GM21529 (cell line): ENCODE measurements at regions not wholly inside any gene's neighbourhood (a gene's known extent, or its start where the extent isn't known, plus 50 kb on each side); places are given as distances from the start of the nearest gene placed in this dataset.

ENCODE experiments used
- ATAC-seq: cut with Tn5 transposase; IDR thresholded peaks from one replicate; pipeline ENCODE4 v1.9.1; 2021; ENCODE audit not compliant: unreplicated experiment

DNA sequence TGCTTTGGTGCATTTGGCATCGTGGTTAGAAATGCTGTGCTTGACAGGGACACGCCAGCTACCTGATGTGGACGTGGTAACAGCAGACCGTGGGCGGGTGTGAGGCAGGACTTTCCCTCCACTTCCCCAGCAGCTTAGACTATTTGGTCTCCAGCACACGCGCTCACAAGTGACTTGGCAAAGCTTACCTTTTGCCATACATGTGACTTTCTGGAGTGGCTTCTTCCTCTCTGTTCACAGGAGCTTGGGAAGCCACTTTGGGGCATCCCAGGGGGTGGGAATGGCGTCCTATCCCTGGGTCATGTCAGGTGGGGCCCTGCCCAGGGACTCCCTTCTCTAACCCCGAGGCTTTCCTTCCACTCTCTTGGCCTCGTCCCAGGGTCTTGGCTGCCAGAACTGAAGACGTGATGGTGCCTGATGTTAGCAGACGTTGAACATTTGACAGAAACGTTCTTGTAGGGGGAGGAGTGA, 228.7 kb upstream of the KLF6 start:
- peak; percentile 70 for ATAC-seq

DNA sequence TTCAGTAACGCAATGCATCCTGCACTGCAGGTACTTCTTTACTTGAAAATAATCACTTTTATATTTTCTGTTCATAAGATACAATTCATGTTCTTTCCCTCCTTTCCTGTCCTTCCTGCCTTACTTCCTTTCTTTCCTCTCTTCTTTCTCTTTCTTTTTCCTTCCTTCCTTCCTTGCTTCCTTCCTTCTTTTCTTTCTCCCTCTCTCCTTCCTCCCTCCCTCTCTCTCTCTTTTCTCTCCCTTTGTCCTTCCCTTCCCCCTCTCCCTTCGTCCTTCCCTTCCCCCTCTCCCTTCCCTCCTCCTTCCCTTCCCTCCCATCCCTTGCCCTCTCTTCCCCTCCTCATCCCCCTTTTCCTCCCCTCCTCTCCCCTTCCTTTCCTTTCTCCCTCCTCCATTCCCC, 227.8 kb upstream of the KLF6 start:
- ATAC-seq: no peak

DNA sequence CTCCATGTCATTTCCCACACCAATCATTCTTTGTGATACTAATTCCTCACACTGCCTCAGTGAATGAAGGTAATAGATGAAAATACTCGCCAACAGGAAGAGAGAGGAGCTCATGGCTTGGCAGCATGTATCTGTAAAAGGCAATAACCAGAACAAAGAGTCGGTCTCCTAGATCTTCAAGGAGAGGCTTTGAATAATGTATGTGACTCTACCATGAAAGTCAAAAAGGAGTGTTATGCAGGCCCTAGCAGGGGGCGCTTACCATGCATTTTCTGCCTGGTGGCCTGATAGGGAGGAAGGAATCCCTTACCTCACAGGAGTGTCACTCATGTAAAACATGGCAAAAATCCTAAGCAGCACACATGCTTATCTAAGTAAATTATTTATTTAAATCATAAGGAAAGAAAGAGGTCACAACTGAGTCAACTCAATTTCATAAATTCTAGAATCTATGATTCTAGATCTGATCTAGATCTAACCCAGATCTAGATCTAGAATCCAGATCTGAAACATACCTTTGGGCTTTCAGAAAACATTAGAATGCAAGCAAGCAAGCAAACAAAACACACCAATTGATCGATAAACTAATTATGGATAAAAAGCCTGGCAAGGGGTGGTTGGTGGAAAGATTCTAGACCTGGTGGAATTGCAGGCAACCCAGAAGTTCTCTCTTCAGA, 226.3 kb upstream of the KLF6 start:
- ATAC-seq: no peak

GRCh38 chr10:4008676-4009382, 223.8 kb upstream of the KLF6 start:
- no peak for ATAC-seq

- ATAC-seq: no peak
Measured at GRCh38 chr10:4007771-4008170, 222.8 kb upstream of the KLF6 start.

- no peak for ATAC-seq
Measured at GRCh38 chr10:4006858-4007257, 221.8 kb upstream of the KLF6 start.

DNA sequence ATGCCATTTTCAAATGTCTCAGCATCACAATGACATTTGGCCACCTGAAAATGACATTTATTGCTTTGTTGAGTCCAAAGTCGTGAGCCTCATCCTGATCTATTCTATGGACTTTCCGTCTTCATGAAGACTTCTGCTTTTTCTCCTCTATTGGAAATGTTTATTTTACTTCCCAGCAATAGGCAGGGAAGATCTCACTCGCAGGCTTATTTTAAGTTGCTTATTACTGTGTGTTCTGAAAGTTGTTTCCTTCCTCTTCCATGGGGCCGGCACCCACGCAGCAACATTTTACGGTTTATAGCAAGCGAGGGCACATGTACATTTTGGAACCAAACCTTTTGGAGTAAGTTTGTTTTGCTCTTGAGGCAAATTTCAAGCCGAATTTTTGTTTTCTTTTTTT, 221.0 kb upstream of the KLF6 start:
- ATAC-seq: no peak

DNA sequence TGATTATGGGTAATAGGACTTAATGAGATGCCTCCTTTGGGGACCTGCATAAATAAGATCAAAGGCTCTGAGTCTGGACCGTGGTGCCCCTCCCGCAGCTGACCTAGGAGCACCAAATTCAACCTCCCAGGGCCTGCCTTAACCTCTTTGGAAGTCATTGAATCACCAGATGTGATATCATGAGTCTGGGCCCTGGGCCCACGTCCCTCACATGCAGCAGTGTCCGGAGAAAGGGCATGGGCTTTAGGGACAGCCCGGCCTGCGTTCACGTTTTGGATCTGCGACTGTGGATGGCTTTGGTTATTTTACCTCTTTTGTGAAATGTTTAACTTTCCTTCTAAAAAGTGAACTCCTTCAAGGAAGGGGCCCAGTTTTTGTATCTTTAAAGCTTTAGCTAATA, 220.0 kb upstream of the KLF6 start:
- no peak for ATAC-seq

DNA sequence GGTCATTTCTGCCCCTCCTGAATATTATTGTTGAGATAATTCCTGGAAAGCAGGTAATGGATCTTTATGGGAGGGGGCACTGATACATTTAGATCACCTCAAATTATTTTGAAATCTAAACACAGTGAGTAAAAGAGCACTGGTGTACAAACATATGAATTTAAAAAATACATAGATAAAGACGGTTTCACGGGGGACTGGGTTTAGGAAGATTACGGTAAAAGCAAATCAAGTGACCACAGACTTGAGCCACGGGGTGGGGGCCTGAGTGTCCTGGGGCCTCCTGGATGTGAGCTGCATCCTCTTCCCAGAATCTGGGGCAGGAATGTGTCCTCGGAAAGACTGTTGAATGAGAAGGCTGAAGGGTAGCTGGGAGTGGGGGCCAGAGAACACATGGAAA, 219.1 kb upstream of the KLF6 start:
- no peak for ATAC-seq

DNA sequence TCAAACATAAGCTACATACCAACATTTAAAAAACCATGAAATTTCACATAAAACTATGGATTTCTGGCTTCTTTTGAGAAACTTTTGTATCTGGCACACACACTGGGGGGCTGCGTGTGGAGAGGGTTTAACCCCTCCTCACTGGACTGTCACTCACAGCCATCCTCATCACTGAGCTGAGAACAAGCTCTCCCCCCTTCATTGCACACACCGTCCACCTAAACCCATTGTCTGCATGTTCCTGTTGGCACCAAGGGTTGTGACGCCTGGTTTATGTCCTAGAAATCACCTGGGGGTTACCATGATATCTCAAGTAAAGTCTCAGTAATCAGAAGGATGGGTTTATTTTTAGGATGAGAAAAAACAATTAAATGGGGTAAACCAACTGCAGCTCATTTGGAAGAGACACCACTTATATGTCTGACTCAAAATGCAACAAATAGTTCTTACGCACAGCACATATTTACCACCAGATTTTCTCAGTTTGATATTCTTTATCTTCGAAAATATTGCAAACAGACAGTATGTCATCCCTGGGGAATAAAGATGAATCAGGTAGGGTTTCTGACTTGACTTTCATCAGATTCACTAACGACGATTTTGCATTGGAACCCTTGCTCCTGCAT, 218.5 kb upstream of the KLF6 start:
- ATAC-seq: no peak

DNA sequence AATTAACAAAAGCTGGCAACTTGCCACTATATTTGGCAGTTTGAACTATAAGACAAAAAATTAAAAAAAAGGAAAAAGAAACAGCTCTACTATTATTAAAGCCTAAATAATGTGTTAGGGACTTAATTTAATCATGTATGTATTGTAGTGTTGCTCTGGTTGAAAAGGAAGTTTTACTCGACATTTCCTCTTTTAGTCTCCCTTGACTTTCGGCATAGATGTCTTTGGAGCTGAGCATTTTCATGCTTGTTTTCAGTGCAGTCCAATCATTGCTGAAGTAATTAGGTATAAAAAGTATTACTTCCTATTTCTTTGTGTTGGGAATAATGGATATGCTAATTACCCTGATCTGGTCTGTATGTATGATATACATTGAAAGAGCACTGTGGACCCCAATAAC, 216.8 kb upstream of the KLF6 start:
- no peak for ATAC-seq

- no peak for ATAC-seq
Measured at GRCh38 chr10:3999642-4000041, 214.6 kb upstream of the KLF6 start.

DNA sequence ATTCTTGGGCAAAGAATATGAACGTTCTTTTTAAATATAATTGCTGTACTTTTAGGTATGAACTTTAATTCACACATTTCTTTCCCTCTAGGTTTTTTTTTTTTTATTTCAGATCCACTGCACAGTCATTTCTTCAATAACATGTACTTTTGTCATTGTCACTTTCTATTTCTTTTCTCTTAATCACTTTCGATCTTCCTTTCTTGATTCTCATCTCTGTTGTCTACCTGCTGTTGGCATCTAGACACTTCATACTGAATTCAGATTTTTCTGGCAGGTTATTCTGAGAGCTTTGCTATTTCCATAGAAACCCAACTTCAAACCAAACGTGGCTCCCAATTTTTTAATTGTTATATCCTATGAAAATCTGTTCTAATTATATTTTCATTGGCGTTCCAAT, 211.7 kb upstream of the KLF6 start:
- ATAC-seq: no peak

DNA sequence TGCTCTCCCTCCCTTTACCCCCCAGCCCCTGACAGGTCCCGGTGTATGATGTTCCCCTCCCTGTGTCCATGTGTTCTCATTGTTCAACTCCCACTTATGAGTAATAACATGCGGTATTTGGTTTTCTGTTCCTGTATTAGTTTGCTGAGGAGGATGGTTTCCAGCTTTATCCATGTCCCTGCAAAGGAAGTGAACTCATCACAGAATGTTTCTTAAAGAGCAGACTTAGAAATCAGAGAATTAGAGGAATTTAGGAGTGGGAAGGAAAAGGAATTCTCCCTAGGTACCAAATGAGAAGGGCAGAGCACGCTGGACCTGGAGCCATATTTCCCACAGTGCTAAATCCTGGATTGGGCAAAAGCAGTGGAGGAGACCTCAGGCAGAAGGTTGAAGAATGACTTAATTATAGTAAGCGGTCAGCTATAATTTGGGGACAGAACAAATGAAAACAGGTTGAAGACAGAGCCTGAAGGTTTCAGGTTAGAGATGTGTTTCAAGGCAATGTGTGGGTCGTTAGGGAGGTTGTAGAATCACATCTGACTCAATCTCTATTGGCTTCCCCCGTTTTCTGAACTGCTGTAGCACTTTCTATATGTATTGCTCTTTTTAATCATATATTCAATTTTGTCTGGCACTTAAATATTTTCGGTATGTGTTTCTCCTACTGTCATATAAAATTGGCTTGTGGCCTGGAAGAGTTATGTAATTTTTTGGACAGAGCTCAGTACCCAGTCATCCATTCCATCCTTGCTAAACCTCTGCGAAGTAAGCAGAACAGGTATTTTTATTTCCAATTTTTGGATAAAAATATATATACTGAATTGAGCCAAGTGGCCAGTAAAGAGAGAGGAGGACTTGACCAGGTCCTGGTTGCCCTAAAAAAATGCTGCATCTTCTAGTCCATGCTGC, 210.5 kb upstream of the KLF6 start:
- ATAC-seq: no peak

GRCh38 chr10:3992382-3993178, 207.6 kb upstream of the KLF6 start:
- ATAC-seq: no peak

DNA sequence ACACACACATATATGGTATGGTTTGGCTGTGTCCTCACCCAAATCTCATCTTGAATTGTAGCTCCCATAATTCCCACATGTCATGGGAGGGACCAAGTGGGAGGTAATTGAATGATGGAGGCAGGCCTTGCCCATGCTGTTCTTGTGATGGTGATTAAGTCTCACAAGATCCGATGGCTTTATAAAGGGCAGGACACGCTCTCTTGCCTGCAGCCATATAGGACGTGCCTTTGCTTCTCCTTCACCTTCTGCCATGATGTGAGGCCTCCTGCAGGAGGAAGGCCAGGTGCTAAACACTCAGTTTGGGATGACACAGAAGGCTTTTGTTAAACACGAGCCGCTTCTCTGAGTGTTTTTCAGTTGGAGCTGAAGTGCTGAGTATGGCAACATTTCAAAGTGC, 205.3 kb upstream of the KLF6 start:
- no peak for ATAC-seq

DNA sequence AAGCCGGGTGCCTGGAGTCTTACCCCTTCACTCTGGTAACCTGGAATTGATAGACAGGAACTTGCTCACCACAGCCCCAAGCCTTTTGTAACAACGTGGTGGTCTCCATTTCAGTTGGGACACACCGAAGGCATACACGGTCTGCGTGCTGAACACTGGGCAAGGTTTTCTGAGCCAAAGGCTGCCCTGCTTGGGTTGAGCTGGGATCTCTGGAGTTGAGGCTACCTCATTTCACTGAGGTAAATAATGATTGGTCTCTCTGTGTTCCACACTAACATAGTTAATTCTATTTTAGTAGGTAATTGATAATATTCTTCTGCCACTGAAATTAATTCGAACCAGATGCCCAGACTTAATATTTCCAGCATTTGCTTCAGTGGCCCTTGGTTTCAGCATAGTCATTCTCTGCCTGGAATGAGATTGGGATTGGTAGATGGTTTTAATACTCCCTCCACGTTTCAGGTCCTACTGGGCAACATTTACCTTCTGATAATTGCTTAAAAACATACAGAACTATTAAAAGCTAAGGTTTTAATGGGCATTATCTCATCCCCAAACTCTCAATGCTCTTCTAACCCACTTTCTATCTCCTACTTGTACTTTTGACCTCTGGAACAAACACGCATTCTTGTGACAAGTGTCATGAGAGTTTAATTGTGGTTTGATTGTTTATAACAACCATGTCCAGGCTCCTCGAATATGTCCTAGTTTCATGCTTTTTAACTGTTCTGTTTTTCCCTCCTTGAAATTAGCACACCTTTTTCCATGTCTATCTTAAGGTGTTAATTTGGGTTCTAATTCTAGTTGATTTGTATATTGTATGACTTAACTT, 202.3 kb upstream of the KLF6 start:
- no peak for ATAC-seq

GRCh38 chr10:3986493-3987142, 201.6 kb upstream of the KLF6 start:
- no peak for ATAC-seq
